IMR-90 (cell line): ENCODE measurements at regions not wholly inside any gene's neighbourhood (a gene's known extent, or its start where the extent isn't known, plus 50 kb on each side); places are given as distances from the start of the nearest gene placed in this dataset.

ENCODE experiments used
- ATAC-seq: fragments of 200-7000 bp; cut with Tn5 transposase; 2 replicates; pipeline ENCODE4 v1.9.1; 2020; ENCODE audit warnings: low read depth, mild to moderate bottlenecking, moderate library complexity
- BruUV-seq: library from RNA; stranded (reverse); fragments of 400-500 nt; replicated peaks from 2 replicates; lab custom pipeline; 2021; lab: Mats Ljungman, UMichigan
- CTCF ChIA-PET: fragments of 300-600 bp; formaldehyde crosslinking; extraction: SDS; loops from one replicate; lab custom pipeline; 2021; ENCODE audit warnings: antibody characterized with exemption; lab: Yijun Ruan, JAX
- POLR2A ChIA-PET: fragments of 300-600 bp; sonication (Branson Sonifier 250); formaldehyde crosslinking; loops from one replicate; lab custom pipeline; 2022; ENCODE audit warnings: antibody characterized with exemption; ENCODE audit not compliant: unreplicated experiment; lab: Charles Lee
- DNase-seq: peaks from one replicate; pipeline ENCODE4 v3.0.0; 2013
- H2AFZ ChIP-seq: replicated peaks from 2 replicates; pipeline ENCODE3; 2013; ENCODE audit warnings: low read length, mild to moderate bottlenecking; ENCODE audit not compliant: poor library complexity
- H2AK5ac ChIP-seq: 2 replicates; pipeline ENCODE4 v1.6.1; 2013; ENCODE audit warnings: low read depth, low read length, inconsistent platforms
- H2AK9ac ChIP-seq: replicated peaks from 2 replicates; pipeline ENCODE3; 2013; ENCODE audit warnings: mild to moderate bottlenecking, low read depth, low read length, moderate library complexity; ENCODE audit not compliant: poor library complexity
- H2BK120ac ChIP-seq: 2 replicates; pipeline ENCODE4 v1.6.1; 2013; ENCODE audit warnings: low read depth, low read length, inconsistent platforms
- H2BK15ac ChIP-seq: 3 replicates; pipeline ENCODE4 v1.6.1; 2013; ENCODE audit warnings: low read depth, low read length, inconsistent platforms
- H2BK20ac ChIP-seq: 2 replicates; pipeline ENCODE4 v1.6.1; 2013; ENCODE audit warnings: low read depth, mild to moderate bottlenecking, inconsistent platforms, low read length, moderate library complexity
- H2BK5ac ChIP-seq: 2 replicates; pipeline ENCODE4 v1.6.1; 2013; ENCODE audit warnings: mild to moderate bottlenecking, low read depth, low read length, inconsistent platforms; ENCODE audit not compliant: poor library complexity, severe bottlenecking
- H3K14ac ChIP-seq: replicated peaks from 2 replicates; pipeline ENCODE4 v1.6.1; 2013; ENCODE audit warnings: low read depth, low read length, inconsistent platforms
- H3K18ac ChIP-seq: 2 replicates; pipeline ENCODE4 v1.6.1; 2013; ENCODE audit warnings: low read depth, low read length, control low read depth
- H3K23ac ChIP-seq: 2 replicates; pipeline ENCODE4 v1.6.1; 2013; ENCODE audit warnings: low read depth, low read length, inconsistent platforms
- H3K27ac ChIP-seq: 2 replicates; pipeline ENCODE4 v1.5.1; 2013; ENCODE audit warnings: mild to moderate bottlenecking, control low read depth, low read length; ENCODE audit not compliant: insufficient read depth
- H3K27me3 ChIP-seq: 2 replicates; pipeline ENCODE4 v1.6.1; 2013; ENCODE audit warnings: low read length; ENCODE audit not compliant: control insufficient read depth, insufficient read depth
- H3K36me3 ChIP-seq: 2 replicates; pipeline ENCODE4 v1.6.1; 2013; ENCODE audit warnings: low read length, mixed read lengths; ENCODE audit not compliant: control insufficient read depth, insufficient read depth
- H3K4ac ChIP-seq: 2 replicates; pipeline ENCODE4 v1.6.1; 2013; ENCODE audit warnings: low read depth, low read length, inconsistent platforms
- H3K4me1 ChIP-seq: 2 replicates; pipeline ENCODE4 v1.6.1; 2013; ENCODE audit warnings: low read length, mixed read lengths; ENCODE audit not compliant: control insufficient read depth, insufficient read depth
- H3K4me2 ChIP-seq: 2 replicates; pipeline ENCODE4 v1.6.1; 2013; ENCODE audit warnings: low read depth, mild to moderate bottlenecking, control low read depth, low read length, moderate library complexity
- H3K4me3 ChIP-seq: 2 replicates; pipeline ENCODE4 v1.5.1; 2013; ENCODE audit warnings: low read depth, mild to moderate bottlenecking, control low read depth, low read length, moderate library complexity; ENCODE audit not compliant: insufficient read depth
- H3K56ac ChIP-seq: 2 replicates; pipeline ENCODE4 v1.6.1; 2013; ENCODE audit warnings: low read length, inconsistent platforms; ENCODE audit not compliant: insufficient read depth; ENCODE audit errors: extremely low read depth
- H3K79me1 ChIP-seq, 2 experiments: 2 replicates each; pipeline ENCODE4 v1.6.1; 2013; ENCODE audit warnings: low read length in 2 of 2, inconsistent platforms in 1 of 2, low read depth in 1 of 2
- H3K9ac ChIP-seq: 2 replicates; pipeline ENCODE4 v1.6.1; 2013; ENCODE audit warnings: low read depth, low read length, control low read depth
- H3K9me1 ChIP-seq: 2 replicates; pipeline ENCODE4 v1.6.1; 2013; ENCODE audit warnings: low read length, inconsistent platforms; ENCODE audit not compliant: insufficient read depth
- H3K9me3 ChIP-seq: 2 replicates; pipeline ENCODE4 v1.6.1; 2013; ENCODE audit warnings: low read length; ENCODE audit not compliant: control insufficient read depth, insufficient read depth
- H4K20me1 ChIP-seq: 2 replicates; pipeline ENCODE4 v1.6.1; 2013; ENCODE audit warnings: low read length, inconsistent platforms; ENCODE audit not compliant: insufficient read depth
- H4K5ac ChIP-seq: 2 replicates; pipeline ENCODE4 v1.6.1; 2013; ENCODE audit warnings: mild to moderate bottlenecking, low read depth, low read length, control low read depth
- H4K8ac ChIP-seq, 2 experiments: 2 replicates each; pipeline ENCODE4 v1.6.1; 2013; ENCODE audit warnings: low read depth in 2 of 2, low read length in 2 of 2, control low read depth in 1 of 2, inconsistent platforms in 1 of 2
- H4K91ac ChIP-seq: 2 replicates; pipeline ENCODE4 v1.6.1; 2013; ENCODE audit warnings: low read depth, low read length, inconsistent platforms; ENCODE audit not compliant: insufficient read depth
- BHLHE40 ChIP-seq: fragments of 150-350 bp; IDR thresholded peaks from 2 replicates; pipeline ENCODE4 v1.6.1; 2016; ENCODE audit warnings: mild to moderate bottlenecking, low read depth, low read length
- CEBPB ChIP-seq: IDR thresholded peaks from 2 replicates; pipeline ENCODE4 v1.6.1; 2012; ENCODE audit warnings: low read depth, low read length, improper control_type of control experiment
- CHD1 ChIP-seq: IDR thresholded peaks from 2 replicates; pipeline ENCODE4 v1.6.1; 2012; ENCODE audit warnings: low read depth, low read length, improper control_type of control experiment
- FOS ChIP-seq: fragments of 150-350 bp; IDR thresholded peaks from 2 replicates; pipeline ENCODE4 v1.6.1; 2016; ENCODE audit warnings: low read depth, low read length
- MAFK ChIP-seq: IDR thresholded peaks from 2 replicates; pipeline ENCODE4 v1.6.1; 2012; ENCODE audit warnings: low read depth, low read length, improper control_type of control experiment
- MAZ ChIP-seq: IDR thresholded peaks from 2 replicates; pipeline ENCODE4 v1.6.1; 2012; ENCODE audit warnings: low read depth, mild to moderate bottlenecking, low read length, improper control_type of control experiment, moderate library complexity, borderline replicate concordance
- MXI1 ChIP-seq: IDR thresholded peaks from 2 replicates; pipeline ENCODE4 v1.6.1; 2012; ENCODE audit warnings: low read depth, mild to moderate bottlenecking, low read length, moderate library complexity, borderline replicate concordance
- NFE2L2 ChIP-seq: fragments of 150-350 bp; IDR thresholded peaks from 2 replicates; pipeline ENCODE4 v1.6.1; 2016; ENCODE audit warnings: low read depth, mild to moderate bottlenecking, low read length
- POLR2A ChIP-seq: IDR thresholded peaks from 2 replicates; pipeline ENCODE4 v1.6.1; 2012; ENCODE audit warnings: mild to moderate bottlenecking, low read depth, low read length
- RAD21 ChIP-seq: IDR thresholded peaks from 2 replicates; pipeline ENCODE4 v1.6.1; 2012; ENCODE audit warnings: low read length, improper control_type of control experiment
- RCOR1 ChIP-seq: IDR thresholded peaks from 2 replicates; pipeline ENCODE4 v1.6.1; 2012; ENCODE audit warnings: mild to moderate bottlenecking, low read length, improper control_type of control experiment; ENCODE audit not compliant: insufficient replicate concordance
- RFX5 ChIP-seq: IDR thresholded peaks from 2 replicates; pipeline ENCODE4 v1.8.0; 2012; ENCODE audit warnings: low read depth, mild to moderate bottlenecking, low read length, moderate library complexity
- SMC3 ChIP-seq: fragments of 150-350 bp; IDR thresholded peaks from 2 replicates; pipeline ENCODE4 v1.6.1; 2016; ENCODE audit warnings: low read depth, mild to moderate bottlenecking, antibody characterized with exemption, low read length, moderate library complexity
- WGBS, 2 experiments: methylation state at CpG; one replicate each; pipeline versions ENCODE4 v1.1.5 to v1.1.7; 2013; ENCODE audit warnings: missing lambda C conversion rate in 2 of 2; ENCODE audit not compliant: insufficient read length in 1 of 2; ENCODE audit errors: extremely low coverage in 2 of 2; 5-methylcytosine and 5-hydroxymethylcytosine counted together
- dilution Hi-C: fragments of 300-500 bp; cut with HindIII; formaldehyde crosslinking; loops from one replicate; pipeline ENCODE4 v1.14.3; 2018; ENCODE audit warnings: low sequenced_read_pairs; ENCODE audit not compliant: unreplicated experiment
- in situ Hi-C: fragments of 300-500 bp; cut with MboI; formaldehyde crosslinking; loops from 3 replicates; pipeline ENCODE4 v1.14.3; 2019; ENCODE audit warnings: low sequenced_read_pairs, inconsistent platforms, mixed read lengths
- intact Hi-C: fragments of 100-400 bp; cut with micrococcal nuclease; formaldehyde crosslinking; loops from 2 replicates; pipeline ENCODE4 v1.10.0; 2022
- TF ChIP-seq, protein P1 (sequence below): fragments of 150-350 bp; IDR thresholded peaks from 2 replicates; pipeline ENCODE4 v1.6.1; 2016; ENCODE audit warnings: low read depth, mild to moderate bottlenecking, low read length, moderate library complexity, borderline replicate concordance
- TF ChIP-seq, protein P2 (sequence below): conservative IDR thresholded peaks from 2 replicates; pipeline ENCODE4 v1.5.1; 2012; ENCODE audit warnings: mild to moderate bottlenecking, low read depth, low read length, improper control_type of control experiment
- TF ChIP-seq, protein P3 (sequence below): fragments of 150-350 bp; IDR thresholded peaks from 2 replicates; pipeline ENCODE4 v1.6.1; 2017; ENCODE audit warnings: mild to moderate bottlenecking, antibody characterized with exemption, low read length, low read depth

DNA sequence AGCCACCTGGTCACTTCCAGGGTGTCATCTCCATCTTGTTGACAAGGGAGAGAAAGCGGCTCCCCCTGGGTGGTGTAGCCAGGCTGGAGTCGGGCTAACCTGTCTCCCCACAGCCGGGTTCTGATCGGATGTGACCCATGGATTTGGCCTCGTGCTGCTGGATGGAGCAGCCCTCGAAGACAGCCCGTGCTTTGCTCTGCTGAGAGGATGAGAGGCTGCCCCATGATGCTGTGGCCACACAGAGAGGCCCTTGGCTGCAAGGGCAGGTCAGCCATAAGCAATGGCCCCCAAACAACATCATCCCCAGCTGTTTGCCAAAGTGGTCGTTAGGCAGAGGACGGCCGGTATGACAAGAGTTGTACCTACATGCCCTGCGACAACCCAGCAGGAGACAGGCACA, 106.6 kb downstream of the HMX1 start:
- no peak overlapping the region for H3K4me3 ChIP-seq
- intact Hi-C loops (no loop called here), in situ Hi-C loops (no loop called here), dilution Hi-C loops (no loop called here)
- ATAC-seq (no peak), DNase-seq (no peak)
- H3K56ac ChIP-seq, result no peak overlapping the region
- no TSS peak for BruUV-seq
- no peaks in the 10 kb centered on the region for H3K27me3 ChIP-seq
- no peaks in the 10 kb centered on the region for H4K20me1 ChIP-seq
- no peaks in the 10 kb centered on the region for H3K79me1 ChIP-seq
- no peak overlapping the region for H2BK15ac ChIP-seq
- no peaks in the 10 kb centered on the region for H3K36me3 ChIP-seq
- H3K18ac ChIP-seq, result no peak overlapping the region
- H4K8ac ChIP-seq, result no peak overlapping the region
- no peak overlapping the region for H3K14ac ChIP-seq
- no peak overlapping the region for H2BK120ac ChIP-seq
- H3K4me2 ChIP-seq, result no peak overlapping the region
- H2AK9ac ChIP-seq, result no peak overlapping the region
- TF ChIP-seq CEBPB (no peak), MAFK (no peak), SMC3 (no peak), RCOR1 (no peak), CHD1 (no peak), RAD21 (no peak), FOS (no peak), MAZ (no peak), POLR2A (no peak), BHLHE40 (no peak), RFX5 (no peak), NFE2L2 (no peak), MXI1 (no peak)
- TF ChIP-seq, protein P1, sequence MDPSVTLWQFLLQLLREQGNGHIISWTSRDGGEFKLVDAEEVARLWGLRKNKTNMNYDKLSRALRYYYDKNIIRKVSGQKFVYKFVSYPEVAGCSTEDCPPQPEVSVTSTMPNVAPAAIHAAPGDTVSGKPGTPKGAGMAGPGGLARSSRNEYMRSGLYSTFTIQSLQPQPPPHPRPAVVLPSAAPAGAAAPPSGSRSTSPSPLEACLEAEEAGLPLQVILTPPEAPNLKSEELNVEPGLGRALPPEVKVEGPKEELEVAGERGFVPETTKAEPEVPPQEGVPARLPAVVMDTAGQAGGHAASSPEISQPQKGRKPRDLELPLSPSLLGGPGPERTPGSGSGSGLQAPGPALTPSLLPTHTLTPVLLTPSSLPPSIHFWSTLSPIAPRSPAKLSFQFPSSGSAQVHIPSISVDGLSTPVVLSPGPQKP, result no peak
- TF ChIP-seq, protein P2, sequence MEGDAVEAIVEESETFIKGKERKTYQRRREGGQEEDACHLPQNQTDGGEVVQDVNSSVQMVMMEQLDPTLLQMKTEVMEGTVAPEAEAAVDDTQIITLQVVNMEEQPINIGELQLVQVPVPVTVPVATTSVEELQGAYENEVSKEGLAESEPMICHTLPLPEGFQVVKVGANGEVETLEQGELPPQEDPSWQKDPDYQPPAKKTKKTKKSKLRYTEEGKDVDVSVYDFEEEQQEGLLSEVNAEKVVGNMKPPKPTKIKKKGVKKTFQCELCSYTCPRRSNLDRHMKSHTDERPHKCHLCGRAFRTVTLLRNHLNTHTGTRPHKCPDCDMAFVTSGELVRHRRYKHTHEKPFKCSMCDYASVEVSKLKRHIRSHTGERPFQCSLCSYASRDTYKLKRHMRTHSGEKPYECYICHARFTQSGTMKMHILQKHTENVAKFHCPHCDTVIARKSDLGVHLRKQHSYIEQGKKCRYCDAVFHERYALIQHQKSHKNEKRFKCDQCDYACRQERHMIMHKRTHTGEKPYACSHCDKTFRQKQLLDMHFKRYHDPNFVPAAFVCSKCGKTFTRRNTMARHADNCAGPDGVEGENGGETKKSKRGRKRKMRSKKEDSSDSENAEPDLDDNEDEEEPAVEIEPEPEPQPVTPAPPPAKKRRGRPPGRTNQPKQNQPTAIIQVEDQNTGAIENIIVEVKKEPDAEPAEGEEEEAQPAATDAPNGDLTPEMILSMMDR, result no peak
- TF ChIP-seq, protein P3, sequence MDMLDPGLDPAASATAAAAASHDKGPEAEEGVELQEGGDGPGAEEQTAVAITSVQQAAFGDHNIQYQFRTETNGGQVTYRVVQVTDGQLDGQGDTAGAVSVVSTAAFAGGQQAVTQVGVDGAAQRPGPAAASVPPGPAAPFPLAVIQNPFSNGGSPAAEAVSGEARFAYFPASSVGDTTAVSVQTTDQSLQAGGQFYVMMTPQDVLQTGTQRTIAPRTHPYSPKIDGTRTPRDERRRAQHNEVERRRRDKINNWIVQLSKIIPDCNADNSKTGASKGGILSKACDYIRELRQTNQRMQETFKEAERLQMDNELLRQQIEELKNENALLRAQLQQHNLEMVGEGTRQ, result no peak
- H3K4ac ChIP-seq, result no peak overlapping the region
- H2AK5ac ChIP-seq, result no peak overlapping the region
- H3K23ac ChIP-seq, result no peak overlapping the region
- H3K9me3 ChIP-seq, result peaks cover 3% of the 10 kb centered on the region
- no peak overlapping the region for H3K9ac ChIP-seq
- H3K9me1 ChIP-seq, result no peaks in the 10 kb centered on the region
- POLR2A ChIA-PET, result no interaction called here
- 70% methylated on average over 4 of the region's 11 CpGs; no CpG with 5 or more reads in 1 of the 2 experiments for WGBS, 2 experiments
- no peak overlapping the region for H4K5ac ChIP-seq
- H2BK20ac ChIP-seq, result no peak overlapping the region
- no peak overlapping the region for H3K27ac ChIP-seq
- no peak overlapping the region for H2BK5ac ChIP-seq
- no peak overlapping the region for H4K91ac ChIP-seq
- no peak overlapping the region for H2AFZ ChIP-seq
- CTCF ChIA-PET, result no interaction called here
- H3K4me1 ChIP-seq, result no peaks in the 10 kb centered on the region
